GM18517 (cell line): ENCODE measurements at regions not wholly inside any gene's neighbourhood (a gene's known extent, or its start where the extent isn't known, plus 50 kb on each side); places are given as distances from the start of the nearest gene placed in this dataset.

Experiments used
- ATAC-seq: cut with Tn5 transposase; IDR thresholded peaks from one replicate; pipeline ENCODE4 v1.9.1; 2021; ENCODE audit warnings: mild to moderate bottlenecking, moderate library complexity; ENCODE audit not compliant: unreplicated experiment

DNA sequence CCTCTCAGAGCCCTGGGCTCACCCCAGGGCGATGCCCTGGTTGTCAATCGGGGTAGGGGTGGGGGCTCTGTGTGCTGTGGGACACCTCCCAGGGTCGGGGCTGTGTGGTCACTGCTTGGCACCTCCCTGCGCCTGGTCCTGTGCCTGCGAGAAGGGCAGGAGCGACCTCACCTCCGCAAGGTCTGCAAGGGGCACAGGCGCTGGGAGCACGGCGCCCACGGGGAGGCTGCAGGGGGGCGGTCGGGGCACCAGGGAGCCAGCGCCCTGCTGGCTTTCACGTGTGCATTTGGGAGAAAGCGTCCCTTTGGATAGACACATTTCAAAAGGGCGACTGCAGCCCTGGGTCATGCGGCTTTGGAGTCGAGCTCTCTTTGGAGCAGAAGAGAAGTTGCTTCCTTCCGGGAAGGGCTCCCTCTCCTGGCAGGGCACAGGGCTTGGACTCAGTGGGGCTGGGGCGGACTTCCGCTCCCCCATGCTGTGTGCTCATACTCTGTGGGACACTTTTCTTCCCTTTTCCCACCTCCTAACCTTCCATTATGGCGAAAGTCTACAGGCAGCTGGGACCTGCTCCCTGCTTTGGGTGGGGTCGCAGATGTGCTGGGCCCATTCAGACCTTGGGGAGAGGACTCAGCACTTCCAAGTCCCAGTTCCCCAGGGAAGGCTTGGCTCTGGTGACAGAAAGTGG, 52.9 kb upstream of the SLC28A3 start:
- ATAC-seq = no peak

DNA sequence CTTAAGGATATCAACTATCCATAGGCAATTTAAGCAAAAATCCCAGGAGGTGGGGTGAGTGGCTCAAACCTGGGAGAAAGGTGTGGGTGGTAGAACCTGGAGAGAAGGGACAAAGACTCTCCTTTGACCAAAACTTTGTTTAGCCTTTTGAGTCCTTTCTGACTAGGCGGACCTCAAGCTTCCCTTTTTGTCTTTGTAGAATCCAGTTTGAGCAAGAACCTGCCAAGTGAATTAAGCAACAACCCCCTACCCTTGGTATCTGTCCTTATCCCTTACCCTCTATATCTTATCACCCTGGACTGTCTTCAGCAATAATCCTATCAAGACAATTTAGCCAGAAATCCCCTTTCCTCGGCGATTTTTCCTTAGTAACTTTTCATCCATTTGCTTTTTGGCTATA, 53.5 kb upstream of the SLC28A3 start:
- no peak for ATAC-seq

DNA sequence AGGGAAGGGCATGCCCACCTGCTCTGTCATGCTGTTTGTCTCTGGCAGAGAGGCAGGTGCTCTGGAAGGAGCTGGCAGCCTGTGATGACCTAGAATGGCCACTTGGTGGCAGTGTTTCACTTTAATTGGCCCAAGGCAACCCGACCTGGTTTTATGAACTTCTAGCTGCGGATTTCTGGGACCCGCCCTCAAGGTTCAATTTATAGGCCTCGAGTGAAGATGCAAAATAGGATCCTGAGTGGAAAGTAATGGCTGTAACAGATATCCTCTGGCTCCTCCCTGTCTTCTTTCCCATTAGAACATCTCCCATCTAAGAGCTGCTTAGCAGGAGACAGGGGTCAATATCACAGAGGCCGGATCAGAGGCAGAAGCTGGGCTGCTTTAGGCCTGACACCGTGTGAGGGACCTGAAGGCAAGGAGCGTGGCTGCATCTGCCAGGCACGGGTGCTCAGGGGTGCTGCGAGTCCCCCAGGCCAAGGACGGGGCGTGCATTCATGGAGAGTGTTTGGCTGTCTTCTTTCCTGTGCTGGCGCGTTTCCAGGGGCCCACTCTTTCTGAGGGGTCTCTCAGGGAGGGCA, 56.7 kb upstream of the SLC28A3 start:
- ATAC-seq = peak; percentile 65

DNA sequence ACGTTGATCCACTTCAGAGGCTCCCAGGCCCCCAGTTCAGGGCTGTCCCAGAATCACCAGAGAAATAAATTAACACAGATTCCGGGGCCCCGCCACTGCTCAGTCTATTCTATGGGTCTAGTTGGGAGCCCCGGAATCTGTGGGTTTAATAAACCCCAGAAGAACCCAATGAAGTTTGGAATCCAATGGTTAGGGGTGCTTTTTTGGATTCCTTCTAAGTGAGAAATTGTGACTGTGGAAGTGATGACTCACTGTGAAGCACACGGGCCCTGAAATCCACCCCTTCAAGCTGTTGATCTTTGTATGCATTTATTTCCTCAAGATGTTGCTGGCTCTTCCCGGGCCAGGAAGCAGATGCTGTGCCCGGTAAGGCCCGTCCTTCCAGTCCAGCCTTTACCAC, 57.3 kb upstream of the SLC28A3 start:
- ATAC-seq = no peak

DNA sequence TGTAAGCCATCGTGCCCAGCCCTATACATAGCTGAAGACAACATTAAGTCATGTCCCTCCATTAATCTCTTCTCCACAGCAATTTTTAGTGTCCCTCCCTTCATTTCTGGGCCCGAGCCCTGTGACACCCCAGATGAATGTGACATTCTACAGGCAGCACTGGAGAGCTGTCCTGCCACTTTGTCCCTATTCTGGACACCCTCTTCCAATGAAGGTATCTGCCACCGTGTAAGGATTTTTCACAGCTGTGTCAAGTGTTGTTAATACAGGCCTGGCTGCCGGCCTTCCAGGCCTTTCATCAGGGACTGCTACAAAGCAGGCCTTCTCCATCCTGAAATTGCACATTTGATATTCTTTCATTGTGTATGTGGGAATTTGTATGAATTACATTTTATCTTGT, 62.0 kb upstream of the SLC28A3 start:
- ATAC-seq = no peak

DNA sequence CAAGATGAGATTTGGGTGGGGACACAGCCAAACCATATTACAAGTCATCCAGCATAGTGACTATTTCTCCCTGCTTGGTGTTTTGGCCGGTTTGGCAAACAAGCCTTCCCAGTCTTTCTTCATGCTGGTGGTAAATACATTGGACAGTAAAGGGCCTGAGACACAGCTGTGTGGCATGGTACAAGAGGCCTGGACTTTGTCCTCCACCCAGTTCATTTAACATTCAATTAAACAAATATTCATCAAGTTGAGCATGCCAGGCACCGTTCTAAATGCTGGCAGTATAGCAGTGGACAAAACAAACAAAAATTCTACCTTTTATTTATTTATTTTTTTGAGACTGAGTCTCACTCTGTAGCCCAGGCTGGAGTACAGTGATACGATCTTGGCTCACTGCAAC, 62.7 kb upstream of the SLC28A3 start:
- no peak for ATAC-seq

DNA sequence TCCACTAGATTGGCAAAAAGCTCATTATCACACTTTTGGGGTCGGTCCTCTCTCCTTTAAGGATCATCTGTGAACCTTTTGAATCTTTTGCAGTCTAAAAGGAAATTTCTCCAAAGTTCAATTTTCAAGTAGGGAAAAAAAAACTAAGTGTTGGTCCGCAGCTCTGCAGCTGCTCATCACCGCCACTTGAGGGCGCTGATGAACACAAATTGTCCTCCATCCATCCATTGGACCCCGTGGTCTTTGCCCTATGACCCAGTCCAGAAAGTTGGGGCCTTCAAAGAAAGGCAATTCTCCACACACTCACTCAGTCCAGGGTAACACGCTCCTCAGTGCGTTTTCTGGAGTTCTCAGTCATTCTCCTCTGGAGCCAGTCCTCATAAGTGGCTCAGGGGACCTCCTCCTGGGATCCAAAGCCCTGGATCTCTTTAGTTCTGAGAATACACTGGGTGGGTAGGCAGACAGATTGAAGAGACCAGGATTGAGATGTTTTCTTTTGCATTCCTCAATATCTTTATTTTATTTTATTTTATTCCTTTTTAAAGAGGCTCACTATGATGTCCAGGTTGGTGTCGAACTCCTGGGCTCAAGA, 63.6 kb upstream of the SLC28A3 start:
- ATAC-seq = no peak

DNA sequence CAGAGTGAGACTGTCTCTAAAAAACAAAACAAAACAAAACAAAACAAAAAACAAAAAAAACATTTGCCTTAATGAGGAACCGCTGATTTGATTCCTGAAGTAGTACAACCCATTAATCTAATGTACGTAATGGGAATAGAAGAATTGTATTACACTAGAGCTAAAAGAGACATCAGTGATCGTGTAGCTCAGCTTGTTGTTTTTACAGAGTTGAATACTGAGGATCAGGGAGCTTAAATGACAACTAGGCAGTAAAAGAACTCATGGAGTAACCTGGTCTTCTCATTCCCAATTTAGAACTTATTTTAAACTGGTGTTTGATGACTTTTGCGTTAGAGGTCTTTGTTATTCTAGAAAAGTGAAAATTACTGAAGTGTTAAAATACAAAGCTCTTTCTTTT, 65.1 kb upstream of the SLC28A3 start:
- ATAC-seq = no peak

DNA sequence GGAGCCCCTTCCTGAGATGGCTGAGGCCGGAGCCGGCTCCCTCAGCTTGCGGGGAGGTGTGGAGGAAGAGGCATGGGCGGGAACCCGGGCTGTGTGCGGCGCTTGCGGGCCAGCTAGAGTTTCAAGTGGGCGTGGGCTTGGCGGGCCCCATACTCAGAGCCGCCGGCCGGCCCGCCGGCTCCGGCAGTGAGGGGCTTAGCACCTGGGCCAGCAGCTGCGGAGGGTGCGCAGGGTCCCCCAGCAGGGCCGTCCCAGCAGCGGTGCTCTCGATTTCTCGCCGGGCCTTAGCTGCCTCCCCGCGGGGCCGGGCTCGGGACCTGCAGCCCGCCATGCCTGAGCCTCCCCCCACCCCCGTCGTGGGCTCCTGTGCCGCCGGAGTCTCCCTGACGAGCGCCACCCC, 67.9 kb upstream of the SLC28A3 start:
- no peak for ATAC-seq

DNA sequence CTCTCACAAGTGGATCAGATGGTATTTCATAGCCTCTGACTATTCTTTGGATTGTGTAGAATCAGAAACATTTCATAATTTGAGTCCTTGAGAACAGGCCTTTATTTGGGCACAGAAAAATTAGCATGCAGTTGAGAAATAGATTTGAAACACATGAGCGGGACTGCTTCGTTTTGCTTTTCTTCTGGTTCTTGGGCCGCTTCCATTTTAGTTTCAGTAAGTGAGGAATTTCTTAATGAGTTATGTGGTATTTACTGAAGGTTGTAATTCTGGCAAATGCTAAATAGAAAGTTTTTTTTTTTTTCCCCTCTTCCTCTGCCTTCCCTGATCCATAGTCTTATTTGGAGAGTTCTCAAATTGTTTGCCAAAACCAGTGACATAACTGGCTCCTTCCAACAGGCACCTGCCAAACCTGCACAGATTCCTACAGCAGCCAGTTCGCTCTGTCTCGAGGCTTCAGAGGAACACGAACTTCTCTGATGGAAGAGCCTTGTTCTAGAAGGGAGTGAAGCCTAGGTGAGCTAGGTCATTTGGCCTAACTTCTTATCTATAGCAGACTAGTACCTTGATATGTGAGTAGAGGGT, 71.2 kb upstream of the SLC28A3 start:
- ATAC-seq = no peak

DNA sequence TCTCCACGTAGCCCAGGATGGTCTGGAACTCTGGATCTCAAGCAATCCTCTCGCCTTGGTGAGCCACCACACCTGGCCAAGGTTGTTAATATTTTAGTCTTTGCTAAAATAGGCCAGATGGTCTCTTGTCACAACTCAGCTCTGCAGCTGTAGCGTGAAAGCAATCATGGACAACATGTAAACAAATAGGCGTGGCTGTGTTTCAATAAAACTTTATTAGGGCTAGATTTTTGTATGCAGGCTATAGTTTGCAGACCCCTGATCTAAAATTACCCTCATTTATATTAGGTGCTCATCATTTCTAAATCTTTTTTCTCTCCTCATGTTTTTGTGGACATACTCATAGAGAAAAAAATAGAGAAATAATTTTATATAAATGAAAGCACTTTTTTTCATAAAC, 72.1 kb upstream of the SLC28A3 start:
- no peak for ATAC-seq

DNA sequence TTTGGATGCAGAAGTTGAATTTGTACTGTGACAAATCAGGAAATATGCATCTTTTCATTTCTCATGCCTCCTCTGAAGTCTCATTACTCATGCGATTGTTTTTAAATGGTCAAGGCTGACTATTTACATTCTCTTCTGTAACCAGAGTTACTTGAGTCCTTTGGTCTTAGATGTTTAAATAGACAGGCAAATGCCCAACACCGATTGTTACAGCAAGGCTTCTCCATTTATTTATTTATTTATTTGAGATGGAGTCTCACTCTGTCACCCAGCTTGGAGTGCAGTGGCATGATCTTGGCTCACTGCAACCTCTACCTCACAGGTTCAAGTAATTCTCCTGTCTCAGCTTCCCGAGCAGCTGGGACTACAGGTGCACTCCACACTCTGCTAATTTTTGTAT, 72.7 kb upstream of the SLC28A3 start:
- ATAC-seq = no peak

DNA sequence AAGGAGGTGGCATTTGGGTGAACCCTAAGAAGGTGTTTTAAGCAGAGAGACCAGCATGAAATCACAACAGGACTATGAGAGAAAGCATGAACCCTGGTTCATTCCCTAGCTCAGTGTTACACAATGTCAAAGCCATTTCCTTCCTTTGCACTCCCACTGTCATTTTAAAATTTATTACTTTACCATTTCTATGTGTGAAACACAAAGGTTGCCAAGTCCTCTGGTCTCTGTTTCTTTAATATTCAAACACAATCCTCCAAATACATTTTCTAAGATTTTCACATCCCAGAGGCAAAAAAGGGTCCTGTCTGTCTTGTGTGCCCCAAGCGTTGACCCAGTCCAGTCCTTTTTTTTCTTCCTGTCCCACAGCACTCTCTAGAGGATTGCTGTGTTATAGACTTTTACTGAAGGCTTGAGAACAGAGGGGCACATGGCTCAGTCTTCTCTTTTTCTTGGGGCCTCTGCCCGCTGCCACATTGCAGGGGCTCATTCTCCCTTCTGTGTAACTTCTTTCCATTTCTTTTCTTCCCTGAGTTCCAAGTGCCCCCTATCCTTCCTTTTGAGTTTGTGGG, 78.6 kb upstream of the SLC28A3 start:
- no peak for ATAC-seq

DNA sequence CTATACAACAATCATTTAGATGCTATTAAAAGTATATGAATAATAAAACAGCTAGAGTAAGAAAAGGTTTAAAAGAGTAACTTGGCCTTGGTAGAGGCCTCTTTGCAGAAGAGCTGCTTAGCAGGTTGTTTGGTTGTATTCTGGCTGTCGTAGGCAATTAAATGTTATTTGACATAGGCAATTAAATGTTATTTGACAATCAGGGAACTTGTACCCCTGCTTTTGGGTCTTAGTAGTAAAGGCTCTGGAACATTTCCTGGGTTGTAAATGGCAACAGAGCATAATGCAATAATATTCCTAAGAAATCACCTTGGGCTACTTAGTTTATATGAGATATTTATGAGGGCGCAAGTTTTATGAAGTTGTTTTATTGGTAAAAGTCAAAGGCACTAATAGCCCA, 84.4 kb upstream of the SLC28A3 start:
- no peak for ATAC-seq

DNA sequence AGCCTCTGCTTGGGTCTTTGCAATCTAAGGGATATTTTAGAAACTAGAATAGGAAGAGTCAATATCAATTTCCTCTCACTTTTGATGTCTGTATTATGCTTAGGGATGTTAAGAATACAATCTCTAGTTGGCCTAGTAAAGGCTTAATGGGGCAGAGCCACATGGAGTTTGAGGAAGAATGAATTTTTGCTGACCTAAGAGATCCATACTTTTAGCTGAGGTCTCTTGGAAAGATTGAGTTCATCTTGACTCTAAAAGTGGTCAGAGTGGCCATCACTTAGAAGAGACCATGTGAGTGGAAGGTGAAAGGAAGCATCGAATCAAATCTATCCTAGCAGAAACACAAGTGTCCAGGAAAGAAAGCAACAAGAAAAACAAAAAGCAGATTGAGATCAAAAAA, 92.2 kb upstream of the SLC28A3 start:
- no peak for ATAC-seq

DNA sequence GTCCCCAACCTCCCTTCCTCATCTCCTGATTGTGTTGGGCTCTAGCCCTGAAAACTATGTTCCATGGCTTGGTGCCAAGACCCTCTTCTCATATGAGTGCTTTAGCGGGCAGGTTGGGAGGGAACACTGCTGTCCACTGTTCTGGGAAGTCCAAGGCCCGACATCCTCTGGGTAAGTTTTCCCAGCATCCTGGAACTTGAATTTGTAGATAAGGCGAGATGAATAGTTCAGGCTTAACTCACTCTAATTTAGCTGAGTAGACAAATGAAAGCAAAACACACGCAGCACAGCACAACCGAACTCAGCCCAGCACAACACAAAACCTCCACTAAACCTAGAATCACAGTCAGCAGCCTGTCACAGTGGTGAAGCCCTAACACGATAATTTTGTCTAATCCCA, 95.3 kb upstream of the SLC28A3 start:
- ATAC-seq = no peak

DNA sequence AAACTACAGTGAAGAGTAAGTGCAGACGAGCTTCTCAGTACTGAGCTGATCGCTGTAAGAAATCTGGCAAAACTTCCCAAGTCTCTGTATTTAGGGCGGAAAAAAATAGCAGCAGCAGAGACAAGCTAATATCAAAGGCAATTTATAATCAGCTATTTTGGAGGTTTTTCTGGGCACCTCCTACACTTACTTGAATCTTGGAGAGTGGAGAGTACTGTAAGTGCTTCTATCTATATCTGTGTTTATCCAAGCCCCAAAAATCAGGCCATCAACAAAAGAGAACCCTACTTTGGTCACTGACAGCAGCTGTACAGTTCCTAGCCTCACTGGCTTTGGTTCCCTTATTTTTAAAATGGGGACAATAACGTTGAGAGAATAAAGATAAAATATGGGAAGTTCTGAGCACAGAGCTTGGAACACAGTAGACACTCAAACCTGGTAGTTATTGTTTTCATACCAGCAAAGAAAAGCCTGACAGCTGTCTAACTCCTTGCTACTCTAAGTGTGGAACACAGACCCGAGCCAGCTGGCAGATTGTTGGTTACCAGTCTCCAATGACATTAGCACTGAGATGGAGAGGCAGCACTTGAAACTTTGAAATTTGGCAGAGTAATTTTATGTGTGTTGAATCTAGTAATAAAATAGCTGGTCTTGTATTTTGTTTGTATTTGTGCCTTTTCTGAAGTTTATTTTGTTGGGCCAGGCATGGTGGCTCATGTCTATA, 96.0 kb upstream of the SLC28A3 start:
- no peak for ATAC-seq

DNA sequence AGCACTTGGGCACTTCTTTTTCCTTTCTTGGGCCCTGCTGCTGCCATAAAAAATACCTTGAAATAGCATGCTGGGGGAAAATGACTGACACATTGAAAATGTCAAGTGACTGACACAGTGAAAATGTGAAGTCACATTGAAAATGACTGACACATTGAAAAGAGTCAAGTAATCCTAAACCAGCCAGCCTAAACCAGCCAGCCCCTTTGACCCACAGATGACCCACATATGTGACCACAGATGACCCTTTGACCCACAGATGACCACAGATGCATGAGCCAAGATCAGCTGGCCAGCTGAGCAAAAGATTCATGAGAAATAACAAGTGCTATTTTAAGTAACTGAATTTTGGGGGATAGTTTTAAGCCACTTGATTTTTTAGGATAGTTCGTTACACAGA, 97.8 kb upstream of the SLC28A3 start:
- ATAC-seq = no peak

DNA sequence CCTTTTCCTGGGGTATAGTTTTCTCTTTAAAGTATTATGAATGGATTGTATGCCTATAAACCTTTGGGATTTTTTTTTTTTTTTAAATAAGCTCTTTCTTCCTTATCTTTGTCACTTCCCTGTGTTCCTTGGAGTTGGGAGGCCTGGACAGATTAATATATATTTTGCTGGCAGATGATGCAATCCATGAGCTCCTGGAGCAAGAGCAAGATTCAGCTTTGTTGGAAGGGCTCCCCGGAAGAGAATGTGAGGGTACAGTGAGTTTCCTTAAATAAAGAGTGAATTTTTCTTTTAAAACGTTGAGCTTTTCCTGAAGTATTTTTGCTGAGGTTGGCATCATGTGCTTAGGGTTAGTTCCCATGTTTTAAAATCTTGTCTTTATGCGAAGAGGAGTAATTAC, 98.7 kb upstream of the SLC28A3 start:
- no peak for ATAC-seq

DNA sequence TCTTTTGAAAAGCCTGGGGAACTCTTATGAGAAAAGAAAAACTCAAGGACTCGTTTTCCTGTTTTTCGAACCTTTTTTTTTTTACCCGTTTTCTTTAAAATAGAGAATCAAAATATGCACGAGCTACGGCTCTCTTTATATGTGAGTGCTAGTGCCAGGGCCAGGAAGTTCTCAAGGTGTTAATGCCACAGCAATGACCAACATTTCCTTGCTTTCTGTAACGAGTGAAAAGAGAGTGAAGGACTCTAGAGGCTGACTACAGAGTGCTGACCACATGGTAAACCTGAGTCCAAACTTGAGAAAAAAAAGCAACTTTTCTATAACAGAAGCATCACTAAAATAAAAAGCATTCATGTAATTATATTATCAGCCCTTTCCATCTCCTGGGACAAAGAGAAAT, 102.2 kb upstream of the SLC28A3 start:
- no peak for ATAC-seq

DNA sequence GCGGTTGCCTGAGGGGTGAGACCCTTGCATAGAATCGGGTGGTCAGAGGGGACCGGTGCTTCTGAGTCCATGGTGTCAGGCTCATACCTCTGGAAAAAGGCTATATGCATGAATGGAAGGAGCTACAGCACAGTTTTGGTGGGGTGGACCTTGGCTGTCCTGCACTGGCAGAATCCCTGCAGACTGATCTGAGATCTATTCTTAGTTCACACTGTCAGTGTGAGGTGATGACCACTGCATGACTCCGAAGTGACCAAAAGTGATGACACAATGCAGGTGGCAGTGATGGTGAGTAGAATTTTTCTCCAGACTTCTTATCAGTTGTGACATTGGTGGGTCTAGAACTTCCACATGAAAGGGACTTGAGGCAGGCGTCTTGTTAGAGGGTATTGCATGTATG, 105.2 kb upstream of the SLC28A3 start:
- no peak for ATAC-seq
